GM19463 (cell line): ENCODE measurements at regions not wholly inside any gene's neighbourhood (a gene's known extent, or its start where the extent isn't known, plus 50 kb on each side); places are given as distances from the start of the nearest gene placed in this dataset.

Source experiments
- ATAC-seq: cut with Tn5 transposase; IDR thresholded peaks from one replicate; pipeline ENCODE4 v1.9.1; 2021; ENCODE audit warnings: mild to moderate bottlenecking, moderate library complexity; ENCODE audit not compliant: unreplicated experiment

DNA sequence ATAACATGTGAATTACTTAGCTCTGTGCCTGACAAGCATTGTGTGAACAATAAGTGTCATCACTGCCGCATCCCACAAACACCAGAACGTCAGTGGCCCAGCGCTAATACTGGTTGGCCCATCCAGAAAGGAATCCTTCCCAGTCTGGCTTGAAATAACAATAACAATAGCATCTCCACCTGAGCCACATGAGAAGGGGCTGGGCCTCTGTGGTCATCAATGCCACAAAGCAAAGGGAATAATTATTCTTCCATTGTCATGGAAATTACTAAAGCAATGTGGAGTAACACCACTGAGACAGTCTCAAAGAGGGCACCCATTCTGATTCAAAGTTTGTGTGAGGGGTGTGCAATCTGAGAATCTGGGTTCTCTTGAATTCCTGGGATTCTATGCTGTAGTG, 105.7 kb upstream of the INHBA start:
- ATAC-seq = no peak

DNA sequence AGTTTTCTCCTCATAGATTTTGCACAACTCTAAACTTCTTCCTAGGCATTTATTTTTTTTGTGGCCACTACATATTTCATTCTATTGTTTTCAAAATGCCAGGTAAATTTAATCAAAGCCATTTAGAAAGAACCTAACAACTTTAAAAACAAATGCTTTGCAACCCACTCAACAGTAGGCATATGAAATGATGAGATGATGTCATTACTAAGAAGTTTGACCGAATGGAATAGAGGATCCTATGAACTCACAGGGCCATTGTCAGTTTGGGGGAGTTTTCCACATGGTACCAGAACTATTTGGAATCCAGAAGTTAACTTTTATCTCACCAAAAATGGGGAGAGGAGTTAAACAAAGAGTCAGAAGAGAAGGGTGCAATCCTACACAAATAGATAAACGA, 100.7 kb upstream of the INHBA start:
- ATAC-seq = no peak

DNA sequence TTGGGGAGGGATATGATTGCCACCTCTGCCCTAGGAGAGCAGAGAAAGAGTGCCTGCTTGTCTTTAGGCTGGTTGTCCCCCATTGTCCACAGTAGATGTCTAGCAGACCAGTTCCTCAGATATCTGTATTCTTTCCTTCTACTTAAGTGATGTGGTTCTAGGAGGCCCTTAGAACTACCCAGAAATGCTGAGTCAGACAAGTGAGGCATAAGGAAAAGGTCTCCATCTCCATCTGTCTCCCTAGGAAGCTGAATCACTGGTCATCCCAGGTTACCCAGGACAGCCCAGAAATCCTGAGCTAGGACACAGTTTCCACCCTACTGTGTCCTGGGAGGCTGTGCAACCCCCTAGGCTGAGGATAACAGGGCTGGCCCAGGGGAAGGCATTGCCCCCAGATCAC, 93.4 kb upstream of the INHBA start:
- no peak for ATAC-seq

DNA sequence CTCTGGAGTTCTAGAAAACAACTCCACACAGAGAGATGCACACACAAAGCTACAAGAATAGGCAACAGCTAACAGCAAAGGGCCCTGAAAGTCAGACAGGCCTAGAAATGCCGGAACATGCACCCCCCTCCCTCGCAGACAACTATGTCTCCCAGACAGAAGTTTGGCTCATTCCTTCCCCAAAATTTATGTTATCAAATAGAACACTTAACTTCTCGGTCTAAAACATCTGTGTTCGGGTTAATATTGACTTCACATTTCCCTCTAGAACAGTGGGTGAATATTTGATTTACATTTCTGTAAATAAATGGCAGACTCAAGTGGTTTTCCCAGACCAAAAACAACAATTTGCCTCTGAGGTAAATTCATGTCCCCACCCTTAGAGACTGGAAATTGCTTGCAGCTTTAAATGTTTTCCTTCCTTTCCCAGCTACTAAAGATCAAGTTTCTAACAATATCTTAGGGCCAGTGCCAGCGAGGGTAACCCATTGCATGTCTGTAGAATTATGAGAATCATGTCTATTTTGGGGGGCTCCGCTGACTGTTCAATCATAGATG, 92.5 kb upstream of the INHBA start:
- no peak for ATAC-seq

DNA sequence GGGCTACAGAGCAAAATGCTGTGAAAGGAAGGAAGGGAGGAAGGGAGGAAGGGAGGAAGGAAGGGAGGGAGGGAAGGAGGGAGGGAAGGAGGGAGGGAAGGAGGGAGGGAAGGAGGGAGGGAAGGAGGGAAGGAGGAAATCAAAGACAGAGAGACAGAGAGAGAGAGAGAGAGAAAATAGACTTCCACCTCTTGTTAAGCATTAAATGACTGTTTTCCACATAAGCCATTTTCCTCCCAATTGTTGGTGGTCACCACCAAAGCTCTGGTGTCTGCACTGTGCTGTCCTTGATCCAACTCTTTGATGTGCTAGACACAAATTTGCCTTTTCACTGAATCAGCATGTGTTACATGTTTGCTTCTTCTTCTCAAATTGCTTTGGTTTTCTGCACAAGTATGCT, 90.7 kb upstream of the INHBA start:
- no peak for ATAC-seq

DNA sequence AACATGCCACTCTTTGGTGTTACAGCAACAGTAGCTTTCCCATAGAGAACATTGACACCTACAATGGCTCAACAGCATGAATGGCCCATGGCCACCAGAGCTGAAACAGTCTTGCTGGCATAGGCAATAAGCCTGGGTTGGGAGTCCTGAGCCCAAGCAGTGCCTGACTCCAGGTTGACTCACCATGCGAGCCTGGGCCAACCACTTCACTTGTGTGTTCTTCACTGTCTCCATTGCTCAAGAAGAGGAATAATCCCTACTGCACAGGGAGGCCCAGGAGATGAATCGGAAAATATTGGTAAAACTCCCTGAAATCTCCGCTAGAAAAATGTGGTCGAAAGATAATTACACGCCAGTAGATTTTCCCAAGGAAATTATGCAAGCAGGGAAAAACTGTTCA, 89.2 kb upstream of the INHBA start:
- no peak for ATAC-seq

DNA sequence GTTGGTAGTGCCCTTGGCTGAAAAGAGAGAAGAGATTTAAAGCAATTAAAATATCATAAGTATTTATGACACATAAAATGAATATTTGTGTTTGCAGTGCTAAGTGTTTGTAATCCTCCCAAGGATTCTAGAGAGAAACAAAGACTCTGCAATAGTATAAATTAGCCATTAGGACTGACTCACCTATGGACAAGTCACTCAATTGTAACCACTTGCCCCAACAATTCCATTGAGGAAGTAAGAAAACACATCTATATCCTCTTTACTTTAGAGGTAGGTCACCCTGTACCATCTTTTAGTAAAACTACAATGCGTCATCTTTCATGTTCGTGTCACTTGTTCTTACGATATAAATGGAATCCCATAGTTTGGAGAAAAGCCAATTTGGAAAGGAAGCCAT, 85.7 kb upstream of the INHBA start:
- ATAC-seq = no peak

DNA sequence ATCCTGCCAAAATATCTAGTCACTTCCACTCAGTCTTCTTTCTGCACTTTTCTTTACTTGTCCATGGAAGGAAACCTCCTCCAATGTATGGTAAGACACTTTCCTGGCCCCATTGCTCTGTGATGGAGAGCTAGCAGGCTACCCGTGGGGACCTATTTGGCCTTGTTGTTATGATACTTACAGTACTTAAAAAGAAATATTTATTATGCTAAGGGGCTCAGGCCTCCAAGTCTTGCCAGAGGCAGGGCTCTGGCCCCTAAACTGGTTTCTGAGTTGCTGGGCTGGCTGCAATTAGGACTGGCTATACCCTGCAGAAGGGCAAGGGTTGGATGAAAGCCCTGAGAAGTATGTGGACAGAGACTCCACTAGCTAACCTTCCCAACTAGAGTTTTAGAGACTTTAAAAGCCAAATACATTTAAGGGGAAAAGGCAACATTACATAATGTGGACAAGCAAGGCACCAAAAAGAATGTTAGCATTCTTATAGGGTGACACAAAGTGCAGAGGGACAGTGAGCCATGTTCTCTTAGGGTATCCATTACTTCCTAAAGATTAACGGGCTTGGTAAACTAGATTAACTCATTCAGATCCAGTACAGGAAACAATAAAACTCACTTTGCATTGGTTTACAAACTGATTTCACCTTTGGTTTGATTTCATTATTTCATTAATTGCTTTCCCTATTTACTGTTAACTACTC, 84.9 kb upstream of the INHBA start:
- ATAC-seq = no peak

DNA sequence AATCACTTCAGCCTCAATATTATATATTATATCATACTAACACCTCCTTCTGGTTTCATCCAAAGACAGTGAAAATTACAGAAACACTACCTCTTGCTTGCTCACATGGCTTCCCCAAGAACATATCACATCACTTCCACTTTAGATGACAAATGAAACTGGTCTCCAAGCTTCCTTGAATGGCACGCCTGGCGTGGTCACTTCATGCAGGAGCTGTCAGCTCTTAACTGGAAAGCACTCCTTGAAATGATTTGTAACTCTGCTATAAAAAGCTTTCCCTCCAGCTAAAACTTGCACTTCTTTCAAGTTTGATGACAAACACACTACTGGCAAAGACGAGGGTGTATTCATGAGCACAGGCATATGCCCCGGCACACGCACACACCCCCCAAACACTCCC, 84.1 kb upstream of the INHBA start:
- no peak for ATAC-seq

DNA sequence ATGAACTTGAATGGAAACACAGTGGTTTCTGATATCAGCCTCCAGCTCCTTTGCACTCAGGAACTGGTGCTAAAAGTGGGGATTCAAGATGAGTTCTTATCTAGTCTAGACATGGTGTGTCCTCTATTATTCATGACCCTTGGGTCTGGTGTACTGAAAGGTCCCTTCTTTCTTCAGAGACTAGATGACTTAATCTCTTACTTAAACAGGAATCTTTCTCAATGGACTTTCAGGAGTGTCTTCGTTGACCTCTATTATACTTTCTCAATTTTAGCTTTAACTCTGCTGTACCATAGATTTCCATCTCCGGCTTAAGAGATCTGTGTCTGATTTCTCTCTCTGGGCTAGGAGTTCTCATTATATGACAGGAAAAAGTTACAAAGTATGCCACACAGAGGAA, 83.5 kb upstream of the INHBA start:
- no peak for ATAC-seq

DNA sequence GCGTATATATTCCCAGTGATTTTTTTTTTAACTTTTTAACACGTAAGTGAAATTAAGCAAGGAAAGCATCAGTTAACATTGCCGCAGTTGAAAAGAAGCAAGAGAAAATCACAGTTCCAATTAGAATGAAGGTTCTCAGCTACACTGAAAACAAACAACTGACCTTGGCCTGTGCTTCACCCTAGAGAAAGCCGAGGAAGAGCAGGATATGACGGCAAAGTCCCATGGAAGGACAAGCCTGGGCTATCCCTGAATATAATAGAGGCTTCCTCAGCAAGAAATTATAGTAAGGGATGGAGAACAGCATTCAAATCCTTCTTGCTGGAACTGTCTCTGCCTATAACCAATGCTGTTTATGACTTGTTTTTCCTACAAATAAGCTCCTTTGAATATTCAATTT, 83.0 kb upstream of the INHBA start:
- ATAC-seq = no peak

DNA sequence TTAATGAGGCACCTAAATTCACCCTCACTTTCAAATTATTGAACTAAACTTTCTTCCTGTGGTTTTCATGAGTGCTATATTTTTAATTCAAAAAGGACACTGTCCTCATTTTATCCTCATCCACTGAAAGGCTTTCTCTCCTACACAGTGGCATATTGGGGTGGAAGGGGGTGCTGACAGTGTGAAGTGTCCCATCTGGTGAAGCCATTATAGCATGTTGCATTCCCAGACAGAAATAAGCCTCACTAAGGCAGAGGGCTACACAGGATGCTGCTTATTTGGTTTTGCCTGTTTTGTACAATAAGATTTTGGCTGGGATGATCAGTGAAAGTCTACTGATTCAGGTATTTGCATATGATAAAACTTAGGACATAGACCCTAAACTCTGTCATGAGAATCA, 82.4 kb upstream of the INHBA start:
- ATAC-seq = no peak

DNA sequence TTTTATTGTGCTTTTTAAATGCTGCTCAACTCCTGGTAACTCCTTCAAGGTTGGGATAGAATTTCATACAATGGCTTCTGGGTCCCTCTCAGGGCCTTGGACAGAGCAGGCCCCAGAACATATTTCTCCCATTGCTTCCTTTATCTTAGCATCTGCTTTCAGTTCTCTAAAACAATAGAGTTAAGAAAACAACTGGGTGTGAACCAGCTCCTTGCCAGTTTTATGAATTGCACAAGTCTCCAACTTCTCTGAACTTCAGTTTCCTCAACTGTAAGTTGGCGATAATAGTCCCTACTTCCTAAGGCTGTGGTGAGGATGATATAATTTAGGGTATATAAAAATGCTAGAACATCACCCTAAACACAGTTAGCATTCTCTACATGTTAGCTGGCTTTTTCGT, 77.0 kb upstream of the INHBA start:
- ATAC-seq = no peak

DNA sequence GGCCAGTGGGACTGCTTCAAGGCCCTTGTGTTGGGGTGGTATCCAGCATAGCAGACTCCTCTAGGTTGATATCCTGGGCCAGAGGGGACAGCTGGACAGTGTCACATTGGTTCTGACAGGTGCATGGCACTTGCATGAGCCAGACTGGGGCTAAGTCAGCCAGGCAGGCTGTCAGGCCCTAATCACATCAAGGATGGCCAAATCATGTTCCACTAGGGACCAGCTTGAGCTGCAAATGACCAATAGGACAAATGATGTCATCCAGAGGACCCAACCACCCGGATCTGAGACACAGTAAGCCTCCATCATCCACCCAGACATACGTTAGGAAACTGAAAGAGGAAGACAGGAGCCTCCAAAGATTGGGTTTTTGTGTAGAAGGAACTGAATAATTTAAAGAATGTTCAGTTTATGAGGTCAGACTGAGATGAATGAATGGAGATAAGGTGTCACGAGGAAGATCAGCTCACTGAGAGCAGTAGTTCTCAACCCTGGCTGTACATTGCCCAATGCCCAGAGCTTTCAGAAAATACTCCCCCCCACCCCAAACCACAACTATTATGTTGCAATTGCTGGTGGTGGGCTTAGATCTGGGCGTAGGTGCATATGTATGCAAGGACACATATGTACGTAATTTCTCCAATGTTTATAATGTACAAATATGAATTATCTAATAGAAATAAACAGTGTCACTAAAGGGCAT, 75.2 kb upstream of the INHBA start:
- ATAC-seq = no peak

DNA sequence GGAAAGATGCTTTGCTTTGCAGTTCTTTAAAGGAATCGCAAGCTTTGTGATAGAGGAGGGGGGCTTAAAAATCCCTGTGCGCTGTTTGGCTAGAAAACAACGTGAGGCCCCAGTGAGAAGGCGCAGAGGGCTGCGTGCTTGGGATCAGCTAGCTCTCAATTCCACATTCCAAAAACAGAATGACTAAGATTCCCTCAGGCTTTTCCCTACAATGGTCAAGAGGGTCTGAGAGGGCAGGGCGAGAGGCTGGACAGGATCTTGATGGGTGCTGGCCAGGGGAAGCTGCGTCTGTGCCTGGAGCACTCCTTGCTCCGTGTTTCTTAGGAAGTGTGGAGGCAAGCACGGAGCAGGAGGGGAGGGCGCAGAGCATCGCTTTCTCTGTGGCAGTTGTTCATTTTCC, 72.1 kb upstream of the INHBA start:
- ATAC-seq = no peak

DNA sequence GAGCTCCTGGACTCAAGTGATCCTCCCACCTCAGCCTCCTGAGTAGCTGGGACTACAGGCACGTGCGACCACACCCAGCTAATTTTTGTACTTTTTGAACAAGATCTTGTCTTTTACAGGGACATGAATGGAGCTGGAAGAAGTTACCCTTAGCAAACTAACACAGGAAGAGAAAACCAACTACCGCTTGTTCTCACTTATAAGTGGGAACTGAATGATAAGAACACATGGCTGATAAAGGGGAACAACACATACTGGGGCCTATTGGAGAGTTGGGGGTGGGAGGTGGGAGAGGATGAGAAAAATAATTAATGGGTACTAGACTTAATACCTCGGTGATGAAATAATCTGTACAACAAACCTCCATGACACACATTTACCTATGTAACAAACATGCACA, 70.9 kb upstream of the INHBA start:
- ATAC-seq = no peak

DNA sequence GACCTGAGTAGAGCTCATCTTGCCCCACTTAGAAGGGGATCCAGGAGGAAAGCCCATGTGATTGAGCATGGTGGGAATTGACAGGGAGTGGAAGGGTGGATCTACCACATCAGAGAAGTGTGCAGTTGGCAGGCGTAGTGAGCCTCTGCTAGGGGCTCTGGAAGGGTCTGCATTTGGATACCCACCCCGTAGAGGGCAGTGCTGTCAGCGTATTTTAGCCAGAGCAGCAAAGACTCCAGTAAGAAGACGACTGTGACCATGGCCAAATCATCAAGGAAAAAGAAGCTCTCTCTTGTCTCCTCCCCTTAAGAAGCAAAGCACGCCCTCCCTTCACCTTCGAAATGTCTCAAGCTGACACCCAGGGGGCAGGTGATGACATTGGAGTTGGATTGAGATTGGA, 68.8 kb upstream of the INHBA start:
- ATAC-seq = no peak

DNA sequence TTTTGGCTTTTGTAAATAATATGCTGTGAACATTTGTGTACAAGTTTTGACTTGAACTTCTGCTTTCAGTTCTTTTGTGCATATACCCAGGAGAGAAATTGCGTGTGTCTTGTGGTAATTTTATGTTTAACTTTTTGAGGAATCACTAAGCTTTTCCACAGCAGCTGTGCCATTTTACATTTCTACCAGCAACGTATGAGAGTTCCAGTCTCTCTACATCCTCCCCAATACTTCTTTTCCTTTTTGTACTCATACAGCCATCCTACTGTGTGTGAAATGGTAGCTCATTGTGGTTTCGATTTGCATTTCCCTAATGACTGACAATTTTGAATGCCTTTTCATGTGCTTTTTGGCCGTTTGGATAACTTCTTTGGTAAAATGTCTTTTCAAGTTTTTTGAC, 66.3 kb upstream of the INHBA start:
- no peak for ATAC-seq

DNA sequence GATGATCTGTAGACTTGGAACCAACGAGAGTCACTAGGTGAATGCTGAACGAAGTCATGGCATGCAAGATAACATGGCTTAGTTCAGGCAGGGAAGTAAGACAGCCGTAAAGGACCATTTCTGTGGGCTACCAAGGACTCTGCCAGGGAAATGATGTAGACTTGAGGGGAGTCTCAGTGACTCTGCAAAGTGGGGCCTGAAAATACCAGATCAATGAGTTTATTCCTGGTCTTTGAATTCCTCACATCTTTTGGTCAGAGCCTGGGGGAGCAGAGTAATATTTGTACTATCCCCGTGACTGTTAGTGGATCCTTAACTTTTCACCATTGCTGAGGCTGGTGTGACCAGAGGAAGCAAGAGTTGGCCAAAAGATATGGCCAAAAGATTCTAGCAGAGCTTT, 60.7 kb upstream of the INHBA start:
- no peak for ATAC-seq

DNA sequence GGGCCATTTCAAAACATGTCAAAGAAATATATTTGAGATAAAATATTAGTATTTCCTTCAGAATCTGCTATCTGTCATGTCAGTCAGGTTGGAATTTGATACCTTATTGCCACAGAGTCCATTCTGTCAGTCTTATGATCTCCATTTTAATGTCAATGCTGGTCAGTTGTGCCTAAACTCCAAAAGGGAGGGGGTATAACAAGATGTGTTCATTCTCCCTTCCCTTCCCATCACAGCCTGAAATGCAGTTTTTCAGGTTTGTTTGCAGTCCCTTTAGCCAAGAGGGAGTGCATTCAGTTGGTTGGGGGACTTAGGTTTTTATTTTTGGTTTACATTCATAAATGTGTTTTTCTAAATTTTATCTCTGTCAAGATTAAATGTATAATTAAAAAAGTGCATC, 59.8 kb upstream of the INHBA start:
- no peak for ATAC-seq

DNA sequence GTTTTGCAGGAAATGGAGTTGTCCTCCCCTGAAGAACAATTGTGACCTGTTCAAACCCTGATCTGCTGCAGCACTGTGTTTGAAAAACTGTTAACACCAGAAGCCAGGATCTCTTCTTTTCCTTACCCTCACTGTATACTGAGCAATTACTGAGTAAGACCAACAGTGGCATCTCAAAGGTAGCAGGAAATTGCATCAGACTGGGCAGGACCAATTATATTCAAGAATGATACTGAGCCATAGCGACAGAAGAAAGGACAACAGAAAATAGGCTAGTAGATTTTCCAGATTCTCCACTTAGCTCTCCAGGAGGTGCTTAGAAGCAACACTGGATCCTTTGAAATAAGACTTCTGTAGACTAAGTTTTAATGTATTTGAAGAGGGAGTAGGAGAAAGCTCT, 57.4 kb upstream of the INHBA start:
- ATAC-seq = no peak

DNA sequence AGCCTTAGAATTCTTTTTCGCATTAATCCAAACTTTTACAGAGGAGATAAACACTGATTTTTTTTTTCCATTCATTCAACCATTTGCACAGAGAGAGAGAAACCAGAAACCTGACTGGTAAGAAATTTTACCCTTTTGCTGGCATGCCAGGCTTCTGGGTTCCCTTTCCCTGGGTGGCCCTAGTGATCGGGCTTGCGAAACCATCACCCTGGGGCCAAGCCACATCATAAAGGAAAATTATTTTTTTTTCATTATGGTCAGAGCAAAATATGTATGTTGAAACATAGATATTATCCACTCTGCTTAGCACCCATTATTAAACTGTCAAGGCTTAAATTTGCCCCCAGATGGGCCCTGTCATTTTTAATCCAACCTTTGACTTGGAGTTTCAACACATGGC, 55.4 kb upstream of the INHBA start:
- ATAC-seq = no peak
